ENCODE measurements at regions not wholly inside any gene's neighbourhood (a gene's known extent, or its start where the extent isn't known, plus 50 kb on each side); places are given as distances from the start of the nearest gene placed in this dataset.

DNA sequence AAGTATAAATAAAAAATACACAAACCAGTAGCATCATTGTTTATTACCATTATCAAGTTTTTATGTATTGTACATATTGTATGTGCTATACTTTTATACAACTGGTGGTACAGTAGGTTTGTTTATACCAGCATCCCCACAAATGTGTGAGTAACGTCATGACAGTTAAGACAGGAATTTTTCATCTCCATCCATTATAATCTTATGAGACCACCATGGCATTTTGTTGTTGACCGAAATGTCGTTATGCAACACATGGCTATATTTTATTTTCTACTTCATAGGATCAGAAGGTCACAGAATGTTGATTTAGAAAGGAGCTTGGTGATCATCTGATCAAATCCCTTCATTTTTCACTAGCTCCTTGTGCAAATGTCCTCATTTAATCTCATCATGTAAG is 170.9 kb upstream of the NCAM1 start:
- Histone ChIP-seq H3K9ac (replicated peaks in 1 of 4; ENCODE audit: extremely low read depth in 1 of 4, low read depth in 3 of 4, low read length in 3 of 4) (no peak overlapping the region), H3K27ac (ENCODE audit: low read depth, low read length) (no peak overlapping the region), H4K8ac (ENCODE audit: extremely low read depth, insufficient read depth, low read length) (no peak overlapping the region), H2BK15ac (ENCODE audit: low read length) (no peak overlapping the region), H2BK12ac (ENCODE audit: low read depth, low read length) (no peak overlapping the region), H3K23me2 (ENCODE audit: low read depth, low read length) (no peaks in the 10 kb centered on the region), H3K79me2 (ENCODE audit: control insufficient read depth in 1 of 2, insufficient read depth in 2 of 2, low read length in 2 of 2) (no peaks in the 10 kb centered on the region), H3K27me3 (replicated peaks in 1 of 4; ENCODE audit: control insufficient read depth in 3 of 4, extremely low read depth in 1 of 4, insufficient read depth in 3 of 4, low read length in 3 of 4) (no peaks in the 10 kb centered on the region), H3K79me1 (ENCODE audit: low read depth, low read length) (no peaks in the 10 kb centered on the region), H2AFZ (ENCODE audit: low read length) (no peak overlapping the region), H2BK20ac (ENCODE audit: low read length) (no peak overlapping the region), H3K23ac (ENCODE audit: insufficient read length) (no peak overlapping the region), H3K14ac (ENCODE audit: insufficient read length) (no peak overlapping the region), H2AK5ac (ENCODE audit: low read depth, low read length) (no peak overlapping the region), H3K18ac (ENCODE audit: extremely low read depth, low read length) (no peak overlapping the region), H2BK120ac (replicated peaks; ENCODE audit: low read depth, low read length) (no peak overlapping the region), H4K20me1 (replicated peaks in 1 of 2; ENCODE audit: control insufficient read depth in 1 of 2, insufficient read depth in 2 of 2, low read length in 2 of 2) (no peaks in the 10 kb centered on the region), H3K9me3 (ENCODE audit: insufficient read depth in 2 of 2, low read depth in 1 of 2, low read length in 1 of 2) (no peaks in the 10 kb centered on the region), H2BK5ac (ENCODE audit: low read depth, low read length) (no peak overlapping the region), H3K56ac (replicated peaks; ENCODE audit: insufficient read length, low read depth, low read length) (no peak overlapping the region), H3K4ac (replicated peaks; ENCODE audit: insufficient read length, low read depth, low read length) (no peak overlapping the region), H4K91ac (replicated peaks; ENCODE audit: insufficient read length, low read length) (no peak overlapping the region), H3K4me3 (ENCODE audit: extremely low read depth in 1 of 4, insufficient read depth in 2 of 4, low read depth in 3 of 4, low read length in 4 of 4) (no peak overlapping the region), H4K5ac (ENCODE audit: insufficient read length, low read depth, low read length) (no peak overlapping the region), H3K36me3 (ENCODE audit: control insufficient read depth in 2 of 4, insufficient read depth in 4 of 4, low read length in 3 of 4) (no peaks in the 10 kb centered on the region), H3K4me1 (replicated peaks in 1 of 4; ENCODE audit: control insufficient read depth in 3 of 4, insufficient read depth in 4 of 4, low read length in 3 of 4) (no peaks in the 10 kb centered on the region), H3K4me2 (ENCODE audit: insufficient read depth in 1 of 2, low read depth in 2 of 2, low read length in 2 of 2) (no peak overlapping the region)
- 92% methylated on average over 3 of the region's 3 CpGs; no CpG with 5 or more reads in 1 of the 2 experiments for WGBS, 2 experiments (ENCODE audit: extremely low coverage in 1 of 2, insufficient coverage in 1 of 2, insufficient read length in 1 of 2, insufficient replicate concordance in 2 of 2, low coverage in 1 of 2, low lambda C conversion rate in 2 of 2, missing lambda C conversion rate in 1 of 2)
- TF ChIP-seq SRF (IDR thresholded peaks at IDR 0.05; ENCODE audit: low read depth, low read length) (no peak), PHF8 (conservative IDR thresholded peaks at IDR 0.05; ENCODE audit: low read depth, low read length) (no peak), CBX5 (IDR thresholded peaks at IDR 0.05; ENCODE audit: low read depth, low read length) (no peak), RFX5 (IDR thresholded peaks at IDR 0.05; ENCODE audit: borderline replicate concordance, low read depth, low read length) (no peak), NRF1 (IDR thresholded peaks at IDR 0.05; ENCODE audit: low read depth, low read length) (no peak), CTBP2 (IDR thresholded peaks at IDR 0.05; ENCODE audit: borderline replicate concordance, insufficient read depth, insufficient read length, low read length) (no peak), RNF2 (IDR thresholded peaks at IDR 0.05; ENCODE audit: borderline replicate concordance, low read depth, low read length, missing control alignments, poor library complexity, severe bottlenecking) (no peak), JUN (IDR thresholded peaks at IDR 0.05; ENCODE audit: low read depth, low read length) (no peak), EZH2 (IDR thresholded peaks at IDR 0.05; ENCODE audit: low read depth, low read length, severe bottlenecking) (no peak), RXRA (IDR thresholded peaks at IDR 0.05; ENCODE audit: insufficient read depth, low read depth, low read length) (no peak), BCL11A (IDR thresholded peaks at IDR 0.05; ENCODE audit: low read depth in 2 of 2, low read length in 2 of 2) (no peak), EP300 (IDR thresholded peaks at IDR 0.05; ENCODE audit: borderline replicate concordance in 1 of 2, low read depth in 2 of 2, low read length in 2 of 2) (no peak), TAF1 (IDR thresholded peaks at IDR 0.05; ENCODE audit: low read depth, low read length) (no peak), CHD1 (IDR thresholded peaks at IDR 0.05; ENCODE audit: low read depth, low read length) (no peak), SP1 (IDR thresholded peaks at IDR 0.05; ENCODE audit: low read depth, low read length) (no peak)
- DNase-seq (ENCODE audit: low read depth in 1 of 2, low spot score in 2 of 2) (no peak), FAIRE-seq (no peak)
- POLR2A ChIA-PET (ENCODE audit: partially characterized antibody) = no interaction called here
- CTCF ChIA-PET (ENCODE audit: partially characterized antibody) = interaction anchor here (1.1 to 1.8 kb wide), 6 partner anchors 8 to 499 kb away, joined by 3 to 6 read pairs (median 4); no protein-coding TSS in a partner anchor

Data from H1 (cell line).